Karpas-422 (cell line): ENCODE measurements at regions not wholly inside any gene's neighbourhood (a gene's known extent, or its start where the extent isn't known, plus 50 kb on each side); places are given as distances from the start of the nearest gene placed in this dataset.
"Not testable (repeated sequence)": the region's sequence is repeated elsewhere in the genome, so short reads cannot be mapped to it uniquely, and the experiment has no call there.

ENCODE experiments used
- DNase-seq: peaks from one replicate; pipeline ENCODE4 v3.0.0-alpha.2; 2015
- H2AFZ ChIP-seq: fragments of 200-600 bp; sonication (generic); 2 replicates; pipeline ENCODE4 v1.6.1; 2014; ENCODE audit warnings: antibody characterized with exemption, low read length, mixed read lengths
- H3K27ac ChIP-seq: fragments of 200-600 bp; sonication (generic); 2 replicates; pipeline ENCODE4 v1.5.1; 2014; ENCODE audit warnings: mild to moderate bottlenecking, low read length, moderate library complexity
- H3K27me3 ChIP-seq: fragments of 200-600 bp; sonication (generic); 2 replicates; pipeline ENCODE4 v1.6.1; 2014; ENCODE audit warnings: low read length, mixed read lengths
- H3K36me3 ChIP-seq: fragments of 200-600 bp; sonication (generic); 2 replicates; pipeline ENCODE4 v1.6.1; 2014; ENCODE audit warnings: low read length, mixed read lengths; ENCODE audit not compliant: insufficient read depth
- H3K4me1 ChIP-seq: fragments of 200-600 bp; sonication (generic); 2 replicates; pipeline ENCODE4 v1.6.1; 2014; ENCODE audit warnings: mild to moderate bottlenecking, low read length, mixed read lengths
- H3K4me2 ChIP-seq: fragments of 200-600 bp; sonication (generic); 2 replicates; pipeline ENCODE4 v1.6.1; 2014; ENCODE audit warnings: low read length, low read depth, mild to moderate bottlenecking; ENCODE audit not compliant: poor library complexity, severe bottlenecking
- H3K4me3 ChIP-seq: fragments of 200-600 bp; sonication (generic); 2 replicates; pipeline ENCODE4 v1.5.1; 2014; ENCODE audit warnings: mild to moderate bottlenecking, antibody characterized with exemption, low read length, mixed read lengths
- H3K79me2 ChIP-seq: fragments of 200-600 bp; sonication (generic); 2 replicates; pipeline ENCODE4 v1.6.1; 2014; ENCODE audit warnings: mild to moderate bottlenecking, low read length, mixed read lengths
- H3K9ac ChIP-seq: fragments of 200-600 bp; sonication (generic); 2 replicates; pipeline ENCODE4 v1.6.0; 2014; ENCODE audit warnings: low read length
- H3K9me2 ChIP-seq: fragments of 200-600 bp; sonication (generic), shearing (Covaris generic); replicated peaks from 2 replicates; pipeline ENCODE4 v1.6.0; 2014; ENCODE audit warnings: mild to moderate bottlenecking, low read length, moderate library complexity; ENCODE audit not compliant: insufficient read depth
- H3K9me3 ChIP-seq: fragments of 300-700, 200-600 bp; sonication (generic); 2 replicates; pipeline ENCODE4 v1.6.1; 2014; ENCODE audit warnings: low read length, mixed read lengths
- H4K20me1 ChIP-seq: fragments of 200-600 bp; sonication (generic); 2 replicates; pipeline ENCODE4 v1.6.1; 2014; ENCODE audit warnings: mild to moderate bottlenecking, antibody characterized with exemption, low read length, low read depth; ENCODE audit not compliant: insufficient read depth

DNA sequence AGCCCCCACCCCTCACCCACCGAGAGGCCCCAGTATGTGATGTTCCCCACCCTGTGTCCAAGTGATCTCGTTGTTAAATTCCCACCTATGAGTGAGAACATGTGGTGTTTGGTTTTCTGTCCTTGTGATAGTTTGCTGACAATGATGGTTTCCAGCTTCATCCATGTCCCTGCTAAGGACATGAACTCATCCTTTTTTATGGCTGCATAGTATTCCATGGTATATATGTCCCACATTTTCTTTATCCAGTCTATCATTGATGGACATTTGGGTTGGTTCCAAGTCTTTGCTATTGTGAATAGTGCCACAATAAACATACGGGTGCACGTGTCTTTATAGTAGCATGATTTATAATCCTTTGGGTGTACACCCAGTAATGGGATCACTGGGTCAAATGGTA, 79.2 kb downstream of the PXDC1 start:
- not testable (repeated sequence) for H3K27me3 ChIP-seq, H3K4me2 ChIP-seq, H3K4me1 ChIP-seq, H3K36me3 ChIP-seq, H2AFZ ChIP-seq, H3K27ac ChIP-seq, H3K9ac ChIP-seq, H3K79me2 ChIP-seq, H3K4me3 ChIP-seq, DNase-seq, H4K20me1 ChIP-seq, H3K9me3 ChIP-seq, H3K9me2 ChIP-seq

DNA sequence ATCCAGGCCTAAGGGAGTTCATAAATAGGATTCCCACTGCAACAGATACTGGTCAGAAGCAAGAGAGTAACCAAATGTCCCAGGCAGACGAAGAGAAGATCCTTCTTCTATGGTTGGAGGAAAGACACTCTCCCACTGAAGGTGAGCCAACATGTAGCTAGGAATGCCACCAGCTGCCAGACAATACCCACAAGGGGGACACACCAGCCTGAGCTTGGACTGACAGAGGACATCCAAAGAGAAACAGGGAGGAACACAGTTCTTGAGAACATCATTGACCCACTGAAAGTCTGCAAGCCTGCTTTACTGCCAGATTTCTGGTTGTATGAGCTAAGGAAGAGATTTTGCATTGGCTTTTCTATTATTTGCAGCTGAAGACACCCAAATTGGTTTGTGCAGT, 80.1 kb downstream of the PXDC1 start:
- H2AFZ ChIP-seq, result no peak overlapping the region
- H3K27ac ChIP-seq, result no peak overlapping the region
- H4K20me1 ChIP-seq, result no peaks in the 10 kb centered on the region
- H3K4me3 ChIP-seq, result no peak overlapping the region
- H3K27me3 ChIP-seq, result 0 out of 2 replicates have a peak, but pooled peaks cover 2% of the 10 kb centered on the region
- H3K9me3 ChIP-seq, result no peaks in the 10 kb centered on the region
- H3K9me2 ChIP-seq, result no peaks in the 10 kb centered on the region
- H3K4me2 ChIP-seq, result no peak overlapping the region
- no peak overlapping the region for H3K9ac ChIP-seq
- no peaks in the 10 kb centered on the region for H3K79me2 ChIP-seq
- H3K4me1 ChIP-seq, result no peaks in the 10 kb centered on the region
- peak; percentile 34 for DNase-seq
- no peaks in the 10 kb centered on the region for H3K36me3 ChIP-seq

DNA sequence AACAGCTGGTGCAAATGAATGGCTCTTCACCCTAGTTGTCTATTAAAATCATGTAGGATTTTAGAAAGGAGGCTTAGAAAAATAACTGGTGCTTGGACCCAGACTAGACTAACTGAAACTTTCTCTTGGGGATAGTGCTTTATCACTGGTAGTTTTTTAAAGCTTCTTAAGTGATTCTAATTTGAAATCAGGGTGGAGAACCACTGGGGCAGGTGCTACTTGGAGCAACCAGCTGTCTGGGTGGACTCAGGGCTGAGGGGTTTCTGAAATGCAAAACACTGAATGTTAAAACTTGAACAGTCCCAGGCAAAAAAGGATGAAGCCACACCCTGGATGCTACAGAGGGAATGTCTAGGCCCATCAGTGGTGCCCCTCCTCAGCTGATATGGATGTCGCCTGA, 81.2 kb downstream of the PXDC1 start:
- H3K27me3 ChIP-seq, result 0 out of 2 replicates have a peak, but pooled peaks cover 2% of the 10 kb centered on the region
- H3K4me3 ChIP-seq, result no peak overlapping the region
- no peaks in the 10 kb centered on the region for H3K9me2 ChIP-seq
- H2AFZ ChIP-seq, result no peak overlapping the region
- no peak overlapping the region for H3K27ac ChIP-seq
- no peak overlapping the region for H3K4me2 ChIP-seq
- H4K20me1 ChIP-seq, result no peaks in the 10 kb centered on the region
- H3K79me2 ChIP-seq, result no peaks in the 10 kb centered on the region
- peak; percentile 38 for DNase-seq
- no peaks in the 10 kb centered on the region for H3K9me3 ChIP-seq
- no peaks in the 10 kb centered on the region for H3K36me3 ChIP-seq
- no peaks in the 10 kb centered on the region for H3K4me1 ChIP-seq
- no peak overlapping the region for H3K9ac ChIP-seq

DNA sequence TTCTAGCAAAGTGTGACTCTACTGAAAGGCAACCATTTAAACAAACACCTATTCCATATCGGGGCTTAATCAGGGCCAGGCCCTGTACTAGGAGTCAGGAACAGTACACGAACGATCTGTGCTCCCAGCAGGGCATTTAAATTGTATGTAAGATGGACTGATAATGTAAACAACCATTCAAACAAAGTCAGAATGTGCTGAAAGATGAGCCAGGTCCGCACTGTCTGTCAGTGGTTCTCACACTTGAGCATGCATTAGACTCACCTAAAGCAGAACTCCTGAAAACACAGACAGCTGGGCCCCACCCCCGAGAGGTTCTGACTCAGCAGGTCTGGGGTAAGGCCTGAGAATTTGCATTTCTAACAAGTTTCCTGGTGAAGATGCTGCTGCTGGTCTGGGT, 81.6 kb downstream of the PXDC1 start:
- Histone ChIP-seq H3K27ac (no peak overlapping the region), H3K27me3 (0 out of 2 replicates have a peak, but pooled peaks cover 2% of the 10 kb centered on the region)

DNA sequence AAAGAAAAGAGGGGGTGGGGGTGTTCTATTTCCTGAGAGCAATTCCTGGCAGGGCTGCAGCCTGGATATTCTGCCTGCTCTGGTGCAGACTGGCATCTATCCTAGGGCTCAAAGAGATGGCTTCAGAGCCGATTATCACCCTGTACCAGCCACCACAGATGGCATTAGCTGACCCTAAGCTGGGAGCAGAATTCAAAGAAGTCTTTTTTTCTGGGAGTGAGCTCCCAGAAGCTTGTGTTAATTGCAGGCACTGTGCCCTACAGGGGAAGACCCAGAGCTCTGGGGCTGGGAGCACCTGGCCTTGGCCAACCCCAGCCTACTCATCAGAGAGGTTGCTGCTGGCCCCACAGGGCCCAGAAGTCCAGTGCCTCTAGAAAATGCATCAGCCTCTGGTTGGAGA, 85.9 kb downstream of the PXDC1 start:
- Histone ChIP-seq H3K27me3 (0 out of 2 replicates have a peak, but pooled peaks cover 2% of the 10 kb centered on the region), H2AFZ (no peak overlapping the region), H4K20me1 (no peaks in the 10 kb centered on the region), H3K9ac (no peak overlapping the region), H3K79me2 (no peaks in the 10 kb centered on the region), H3K9me3 (no peaks in the 10 kb centered on the region), H3K36me3 (no peaks in the 10 kb centered on the region), H3K4me2 (no peak overlapping the region), H3K4me1 (no peaks in the 10 kb centered on the region), H3K9me2 (no peaks in the 10 kb centered on the region), H3K4me3 (no peak overlapping the region), H3K27ac (no peak overlapping the region)
- peak; percentile 27 for DNase-seq

More for the DNA sequence above, 81.6 kb downstream of the PXDC1 start:
- Histone ChIP-seq H4K20me1 (no peaks in the 10 kb centered on the region), H3K4me3 (no peak overlapping the region), H2AFZ (no peak overlapping the region), H3K79me2 (no peaks in the 10 kb centered on the region), H3K4me2 (no peak overlapping the region), H3K9me2 (no peaks in the 10 kb centered on the region), H3K4me1 (no peaks in the 10 kb centered on the region), H3K36me3 (no peaks in the 10 kb centered on the region), H3K9me3 (no peaks in the 10 kb centered on the region), H3K9ac (no peak overlapping the region)
- DNase-seq, result peak; percentile 44

DNA sequence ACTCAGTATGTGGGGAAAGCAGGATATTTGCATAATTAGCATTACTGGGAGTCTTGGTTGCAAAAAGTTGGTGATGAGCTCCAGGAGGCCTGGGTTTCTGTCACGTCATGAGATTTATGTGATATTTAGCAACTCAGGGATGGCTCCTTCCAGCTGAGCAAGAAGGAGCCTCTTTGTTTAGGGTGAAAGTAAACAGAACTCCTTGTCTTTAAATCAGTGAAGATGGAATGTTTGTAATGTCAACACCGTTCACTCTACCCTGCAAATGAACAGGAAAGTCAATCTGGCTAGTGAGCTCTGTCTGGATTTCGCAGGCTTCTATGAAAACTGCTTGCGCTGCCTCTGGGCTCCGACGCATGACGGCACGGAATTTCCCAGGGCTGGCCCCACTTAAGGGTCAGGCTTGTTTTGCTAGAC, 86.9 kb downstream of the PXDC1 start:
- Histone ChIP-seq H2AFZ (no peak overlapping the region), H3K27ac (no peak overlapping the region), H3K4me1 (no peaks in the 10 kb centered on the region), H3K9me3 (no peaks in the 10 kb centered on the region), H3K79me2 (no peaks in the 10 kb centered on the region), H3K4me3 (no peak overlapping the region), H3K4me2 (no peak overlapping the region), H3K9me2 (no peaks in the 10 kb centered on the region), H3K27me3 (0 out of 2 replicates have a peak, but pooled peaks cover 2% of the 10 kb centered on the region), H3K9ac (no peak overlapping the region), H3K36me3 (no peaks in the 10 kb centered on the region), H4K20me1 (no peaks in the 10 kb centered on the region)
- DNase-seq, result no peak

DNA sequence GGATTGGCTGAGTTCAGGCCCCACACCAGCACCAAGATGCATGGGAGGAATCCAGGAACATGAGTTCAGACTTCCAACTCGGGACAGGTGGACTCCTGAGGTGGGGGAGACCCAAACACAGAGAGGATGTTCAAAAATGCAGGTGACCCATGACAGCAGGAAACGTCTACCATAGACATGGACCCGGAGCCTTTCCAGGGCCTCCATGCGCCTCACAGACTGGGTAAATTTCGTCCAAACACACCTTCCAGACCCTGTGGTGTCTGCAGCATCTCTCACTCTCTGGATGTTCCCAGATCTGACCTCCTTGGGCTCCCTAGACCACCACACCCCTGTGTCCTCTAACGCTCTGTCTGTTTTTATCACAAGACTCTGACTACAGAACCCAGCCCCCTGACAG, 87.7 kb downstream of the PXDC1 start:
- Histone ChIP-seq H3K27me3 (0 out of 2 replicates have a peak, but pooled peaks cover 2% of the 10 kb centered on the region), H3K9ac (no peak overlapping the region), H3K79me2 (no peaks in the 10 kb centered on the region), H3K36me3 (no peaks in the 10 kb centered on the region), H3K27ac (no peak overlapping the region), H3K4me1 (no peaks in the 10 kb centered on the region), H2AFZ (no peak overlapping the region), H3K9me3 (no peaks in the 10 kb centered on the region), H3K4me2 (no peak overlapping the region), H3K4me3 (no peak overlapping the region), H4K20me1 (no peaks in the 10 kb centered on the region), H3K9me2 (no peaks in the 10 kb centered on the region)
- no peak for DNase-seq

DNA sequence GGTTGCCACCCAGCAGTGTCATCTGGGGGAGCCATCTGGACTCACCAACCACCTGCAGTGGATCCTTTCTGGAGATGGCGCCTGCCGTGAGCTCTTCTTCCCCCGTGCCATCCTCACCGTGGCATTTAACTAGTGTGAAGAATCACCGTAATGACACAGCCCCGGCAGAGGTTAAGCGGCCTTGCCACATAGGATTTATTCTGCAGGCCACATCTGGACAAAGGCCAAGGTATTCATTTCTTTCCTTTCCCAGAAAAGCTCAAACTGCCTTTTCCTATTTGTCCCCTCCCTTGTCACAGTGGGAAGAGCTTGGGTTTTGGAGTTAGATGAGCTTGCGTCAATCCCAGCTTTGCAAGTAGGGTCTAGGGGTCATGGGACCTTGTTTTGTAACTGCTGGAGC, 88.4 kb downstream of the PXDC1 start:
- Histone ChIP-seq H3K9ac (no peak overlapping the region), H3K4me2 (no peak overlapping the region), H3K4me1 (no peaks in the 10 kb centered on the region), H3K36me3 (no peaks in the 10 kb centered on the region), H3K9me3 (no peaks in the 10 kb centered on the region), H2AFZ (no peak overlapping the region), H3K4me3 (no peak overlapping the region), H3K9me2 (no peaks in the 10 kb centered on the region), H4K20me1 (no peaks in the 10 kb centered on the region), H3K27ac (no peak overlapping the region), H3K79me2 (no peaks in the 10 kb centered on the region), H3K27me3 (0 out of 2 replicates have a peak, but pooled peaks cover 2% of the 10 kb centered on the region)
- no peak for DNase-seq

DNA sequence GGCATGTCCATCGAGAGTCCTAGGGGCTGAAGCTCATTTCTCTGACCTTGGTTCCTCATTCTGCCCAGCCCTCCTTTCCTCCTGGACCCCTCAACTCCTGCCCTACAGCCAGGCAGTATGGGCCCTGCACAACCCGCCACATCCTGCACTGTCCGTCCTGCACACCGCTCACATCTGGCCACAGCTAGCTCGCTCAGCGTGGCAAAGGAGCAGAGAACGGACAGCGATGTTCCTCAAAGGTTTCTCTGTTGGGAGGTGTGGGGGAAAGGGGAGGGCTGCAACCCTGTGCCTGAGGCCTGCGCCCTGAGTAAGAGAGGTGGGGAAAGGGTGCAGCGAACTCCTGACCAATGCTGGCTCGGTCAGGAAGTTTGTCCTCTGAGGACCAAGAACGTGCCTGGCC, 90.1 kb downstream of the PXDC1 start:
- no peaks in the 10 kb centered on the region for H3K9me2 ChIP-seq
- H3K27ac ChIP-seq, result no peak overlapping the region
- no peaks in the 10 kb centered on the region for H3K9me3 ChIP-seq
- H3K9ac ChIP-seq, result no peak overlapping the region
- no peak overlapping the region for H3K4me2 ChIP-seq
- no peaks in the 10 kb centered on the region for H3K79me2 ChIP-seq
- no peaks in the 10 kb centered on the region for H3K36me3 ChIP-seq
- H3K4me3 ChIP-seq, result no peak overlapping the region
- H3K27me3 ChIP-seq, result no peaks in the 10 kb centered on the region
- H3K4me1 ChIP-seq, result no peaks in the 10 kb centered on the region
- DNase-seq, result no peak
- no peaks in the 10 kb centered on the region for H4K20me1 ChIP-seq
- H2AFZ ChIP-seq, result no peak overlapping the region
